IMR-90 (cell line): ENCODE measurements at regions not wholly inside any gene's neighbourhood (a gene's known extent, or its start where the extent isn't known, plus 50 kb on each side); places are given as distances from the start of the nearest gene placed in this dataset.

ENCODE experiments used
- ATAC-seq: fragments of 200-7000 bp; cut with Tn5 transposase; 2 replicates; pipeline ENCODE4 v1.9.1; 2020; ENCODE audit warnings: low read depth, mild to moderate bottlenecking, moderate library complexity
- BruUV-seq: library from RNA; stranded (reverse); fragments of 400-500 nt; replicated peaks from 2 replicates; lab custom pipeline; 2021; lab: Mats Ljungman, UMichigan
- CTCF ChIA-PET: fragments of 300-600 bp; formaldehyde crosslinking; extraction: SDS; loops from one replicate; lab custom pipeline; 2021; ENCODE audit warnings: antibody characterized with exemption; lab: Yijun Ruan, JAX
- POLR2A ChIA-PET: fragments of 300-600 bp; sonication (Branson Sonifier 250); formaldehyde crosslinking; loops from one replicate; lab custom pipeline; 2022; ENCODE audit warnings: antibody characterized with exemption; ENCODE audit not compliant: unreplicated experiment; lab: Charles Lee
- DNase-seq: peaks from one replicate; pipeline ENCODE4 v3.0.0; 2013
- H2AFZ ChIP-seq: replicated peaks from 2 replicates; pipeline ENCODE3; 2013; ENCODE audit warnings: low read length, mild to moderate bottlenecking; ENCODE audit not compliant: poor library complexity
- H2AK5ac ChIP-seq: 2 replicates; pipeline ENCODE4 v1.6.1; 2013; ENCODE audit warnings: low read depth, low read length, inconsistent platforms
- H2AK9ac ChIP-seq: replicated peaks from 2 replicates; pipeline ENCODE3; 2013; ENCODE audit warnings: mild to moderate bottlenecking, low read depth, low read length, moderate library complexity; ENCODE audit not compliant: poor library complexity
- H2BK120ac ChIP-seq: 2 replicates; pipeline ENCODE4 v1.6.1; 2013; ENCODE audit warnings: low read depth, low read length, inconsistent platforms
- H2BK15ac ChIP-seq: 3 replicates; pipeline ENCODE4 v1.6.1; 2013; ENCODE audit warnings: low read depth, low read length, inconsistent platforms
- H2BK20ac ChIP-seq: 2 replicates; pipeline ENCODE4 v1.6.1; 2013; ENCODE audit warnings: low read depth, mild to moderate bottlenecking, inconsistent platforms, low read length, moderate library complexity
- H2BK5ac ChIP-seq: 2 replicates; pipeline ENCODE4 v1.6.1; 2013; ENCODE audit warnings: mild to moderate bottlenecking, low read depth, low read length, inconsistent platforms; ENCODE audit not compliant: poor library complexity, severe bottlenecking
- H3K14ac ChIP-seq: replicated peaks from 2 replicates; pipeline ENCODE4 v1.6.1; 2013; ENCODE audit warnings: low read depth, low read length, inconsistent platforms
- H3K18ac ChIP-seq: 2 replicates; pipeline ENCODE4 v1.6.1; 2013; ENCODE audit warnings: low read depth, low read length, control low read depth
- H3K23ac ChIP-seq: 2 replicates; pipeline ENCODE4 v1.6.1; 2013; ENCODE audit warnings: low read depth, low read length, inconsistent platforms
- H3K27ac ChIP-seq: 2 replicates; pipeline ENCODE4 v1.5.1; 2013; ENCODE audit warnings: mild to moderate bottlenecking, control low read depth, low read length; ENCODE audit not compliant: insufficient read depth
- H3K27me3 ChIP-seq: 2 replicates; pipeline ENCODE4 v1.6.1; 2013; ENCODE audit warnings: low read length; ENCODE audit not compliant: control insufficient read depth, insufficient read depth
- H3K36me3 ChIP-seq: 2 replicates; pipeline ENCODE4 v1.6.1; 2013; ENCODE audit warnings: low read length, mixed read lengths; ENCODE audit not compliant: control insufficient read depth, insufficient read depth
- H3K4ac ChIP-seq: 2 replicates; pipeline ENCODE4 v1.6.1; 2013; ENCODE audit warnings: low read depth, low read length, inconsistent platforms
- H3K4me1 ChIP-seq: 2 replicates; pipeline ENCODE4 v1.6.1; 2013; ENCODE audit warnings: low read length, mixed read lengths; ENCODE audit not compliant: control insufficient read depth, insufficient read depth
- H3K4me2 ChIP-seq: 2 replicates; pipeline ENCODE4 v1.6.1; 2013; ENCODE audit warnings: low read depth, mild to moderate bottlenecking, control low read depth, low read length, moderate library complexity
- H3K4me3 ChIP-seq: 2 replicates; pipeline ENCODE4 v1.5.1; 2013; ENCODE audit warnings: low read depth, mild to moderate bottlenecking, control low read depth, low read length, moderate library complexity; ENCODE audit not compliant: insufficient read depth
- H3K56ac ChIP-seq: 2 replicates; pipeline ENCODE4 v1.6.1; 2013; ENCODE audit warnings: low read length, inconsistent platforms; ENCODE audit not compliant: insufficient read depth; ENCODE audit errors: extremely low read depth
- H3K79me1 ChIP-seq, 2 experiments: 2 replicates each; pipeline ENCODE4 v1.6.1; 2013; ENCODE audit warnings: low read length in 2 of 2, inconsistent platforms in 1 of 2, low read depth in 1 of 2
- H3K9ac ChIP-seq: 2 replicates; pipeline ENCODE4 v1.6.1; 2013; ENCODE audit warnings: low read depth, low read length, control low read depth
- H3K9me1 ChIP-seq: 2 replicates; pipeline ENCODE4 v1.6.1; 2013; ENCODE audit warnings: low read length, inconsistent platforms; ENCODE audit not compliant: insufficient read depth
- H3K9me3 ChIP-seq: 2 replicates; pipeline ENCODE4 v1.6.1; 2013; ENCODE audit warnings: low read length; ENCODE audit not compliant: control insufficient read depth, insufficient read depth
- H4K20me1 ChIP-seq: 2 replicates; pipeline ENCODE4 v1.6.1; 2013; ENCODE audit warnings: low read length, inconsistent platforms; ENCODE audit not compliant: insufficient read depth
- H4K5ac ChIP-seq: 2 replicates; pipeline ENCODE4 v1.6.1; 2013; ENCODE audit warnings: mild to moderate bottlenecking, low read depth, low read length, control low read depth
- H4K8ac ChIP-seq, 2 experiments: 2 replicates each; pipeline ENCODE4 v1.6.1; 2013; ENCODE audit warnings: low read depth in 2 of 2, low read length in 2 of 2, control low read depth in 1 of 2, inconsistent platforms in 1 of 2
- H4K91ac ChIP-seq: 2 replicates; pipeline ENCODE4 v1.6.1; 2013; ENCODE audit warnings: low read depth, low read length, inconsistent platforms; ENCODE audit not compliant: insufficient read depth
- CEBPB ChIP-seq: IDR thresholded peaks from 2 replicates; pipeline ENCODE4 v1.6.1; 2012; ENCODE audit warnings: low read depth, low read length, improper control_type of control experiment
- ELK1 ChIP-seq: fragments of 150-350 bp; IDR thresholded peaks from 2 replicates; pipeline ENCODE4 v1.6.1; 2016; ENCODE audit warnings: low read depth, mild to moderate bottlenecking, low read length, moderate library complexity, borderline replicate concordance
- MAFK ChIP-seq: IDR thresholded peaks from 2 replicates; pipeline ENCODE4 v1.6.1; 2012; ENCODE audit warnings: low read depth, low read length, improper control_type of control experiment
- RAD21 ChIP-seq: IDR thresholded peaks from 2 replicates; pipeline ENCODE4 v1.6.1; 2012; ENCODE audit warnings: low read length, improper control_type of control experiment
- SMC3 ChIP-seq: fragments of 150-350 bp; IDR thresholded peaks from 2 replicates; pipeline ENCODE4 v1.6.1; 2016; ENCODE audit warnings: low read depth, mild to moderate bottlenecking, antibody characterized with exemption, low read length, moderate library complexity
- WGBS, 2 experiments: methylation state at CpG; one replicate each; pipeline versions ENCODE4 v1.1.5 to v1.1.7; 2013; ENCODE audit warnings: missing lambda C conversion rate in 2 of 2; ENCODE audit not compliant: insufficient read length in 1 of 2; ENCODE audit errors: extremely low coverage in 2 of 2; 5-methylcytosine and 5-hydroxymethylcytosine counted together
- dilution Hi-C: fragments of 300-500 bp; cut with HindIII; formaldehyde crosslinking; loops from one replicate; pipeline ENCODE4 v1.14.3; 2018; ENCODE audit warnings: low sequenced_read_pairs; ENCODE audit not compliant: unreplicated experiment
- in situ Hi-C: fragments of 300-500 bp; cut with MboI; formaldehyde crosslinking; loops from 3 replicates; pipeline ENCODE4 v1.14.3; 2019; ENCODE audit warnings: low sequenced_read_pairs, inconsistent platforms, mixed read lengths
- intact Hi-C: fragments of 100-400 bp; cut with micrococcal nuclease; formaldehyde crosslinking; loops from 2 replicates; pipeline ENCODE4 v1.10.0; 2022
- TF ChIP-seq, protein P1 (sequence below): fragments of 150-350 bp; IDR thresholded peaks from 2 replicates; pipeline ENCODE4 v1.6.1; 2017; ENCODE audit warnings: mild to moderate bottlenecking, antibody characterized with exemption, low read length, low read depth

- Histone ChIP-seq H3K4me2 (no peak overlapping the region), H3K23ac (no peak overlapping the region), H3K18ac (no peak overlapping the region), H3K36me3 (no peaks in the 10 kb centered on the region), H3K9ac (no peak overlapping the region), H2AK9ac (no peak overlapping the region), H3K79me1 (no peaks in the 10 kb centered on the region), H4K8ac (no peak overlapping the region), H3K14ac (no peak overlapping the region), H3K27me3 (no peaks in the 10 kb centered on the region), H3K4ac (no peak overlapping the region), H2BK5ac (no peak overlapping the region), H4K20me1 (no peaks in the 10 kb centered on the region), H4K91ac (no peak overlapping the region), H2AFZ (no peak overlapping the region), H2AK5ac (no peak overlapping the region), H2BK15ac (no peak overlapping the region), H3K4me3 (no peak overlapping the region), H3K9me1 (no peaks in the 10 kb centered on the region), H3K56ac (no peak overlapping the region), H3K27ac (no peak overlapping the region), H3K9me3 (peaks cover 3% of the 10 kb centered on the region), H3K4me1 (no peaks in the 10 kb centered on the region), H4K5ac (no peak overlapping the region), H2BK20ac (no peak overlapping the region), H2BK120ac (no peak overlapping the region)
- ChIA-PET POLR2A (no interaction called here), CTCF (no interaction called here)
- DNase-seq (no peak), ATAC-seq (no peak)
- intact Hi-C loops (no loop called here), dilution Hi-C loops (no loop called here), in situ Hi-C loops (no loop called here)
- no CpG with 5 or more reads among the region's 4 CpGs for WGBS, 2 experiments
- no peak for TF ChIP-seq SMC3
- no peak for TF ChIP-seq RAD21
- no peak for TF ChIP-seq ELK1
- no peak for TF ChIP-seq MAFK
- 0 out of 2 replicates have a peak, but pooled peaks have one; percentile 2 for TF ChIP-seq CEBPB
- TF ChIP-seq, protein P1, sequence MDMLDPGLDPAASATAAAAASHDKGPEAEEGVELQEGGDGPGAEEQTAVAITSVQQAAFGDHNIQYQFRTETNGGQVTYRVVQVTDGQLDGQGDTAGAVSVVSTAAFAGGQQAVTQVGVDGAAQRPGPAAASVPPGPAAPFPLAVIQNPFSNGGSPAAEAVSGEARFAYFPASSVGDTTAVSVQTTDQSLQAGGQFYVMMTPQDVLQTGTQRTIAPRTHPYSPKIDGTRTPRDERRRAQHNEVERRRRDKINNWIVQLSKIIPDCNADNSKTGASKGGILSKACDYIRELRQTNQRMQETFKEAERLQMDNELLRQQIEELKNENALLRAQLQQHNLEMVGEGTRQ: no peak
- no TSS peak for BruUV-seq
Observed at GRCh38 chr3:34842706-34843480, 796.4 kb upstream of the ARPP21 start.
